ENCODE measurements at regions not wholly inside any gene's neighbourhood (a gene's known extent, or its start where the extent isn't known, plus 50 kb on each side); places are given as distances from the start of the nearest gene placed in this dataset.

GRCh38 chrX:122055979-122056715 is 1008.7 kb downstream of the GLUD2 start (continued):
- TF ChIP-seq RCOR1 (IDR thresholded peaks at IDR 0.05; ENCODE audit: borderline replicate concordance in 1 of 2, low read depth in 2 of 2, low read length in 2 of 2) = no peak

GRCh38 chrX:122076241-122076640 is 1028.8 kb downstream of the GLUD2 start:
- ChIA-PET POLR2A (no interaction called here), CTCF (ENCODE audit: low intra/inter-chr PET ratio) (no interaction called here)
- Histone ChIP-seq H3K4me1 (replicated peaks in 1 of 2; ENCODE audit: control insufficient read depth in 2 of 2, insufficient read depth in 2 of 2, low read length in 2 of 2) (no peaks in the 10 kb centered on the region), H3K9ac (ENCODE audit: insufficient read depth in 1 of 2, low read depth in 2 of 2, low read length in 2 of 2) (no peak overlapping the region), H3K9me1 (ENCODE audit: control insufficient read depth, insufficient read depth, low read length) (no peaks in the 10 kb centered on the region), H3K9me3 (replicated peaks; ENCODE audit: control insufficient read depth, insufficient read depth, low read depth, low read length) (no peaks in the 10 kb centered on the region), H3K4me3 (no peak overlapping the region), H3K27ac (ENCODE audit: extremely low read depth, low read depth, low read length) (no peak overlapping the region), H3K27me3 (ENCODE audit: control insufficient read depth in 2 of 2, insufficient read depth in 2 of 2, low read length in 2 of 2) (no peaks in the 10 kb centered on the region), H4K20me1 (replicated peaks; ENCODE audit: control insufficient read depth, insufficient read depth, low read length) (no peaks in the 10 kb centered on the region), H2AFZ (ENCODE audit: low read depth, low read length) (no peak overlapping the region), H3K36me3 (ENCODE audit: control insufficient read depth, insufficient read depth, low read length) (no peaks in the 10 kb centered on the region), H3K79me2 (ENCODE audit: control insufficient read depth, insufficient read depth, low read length) (no peaks in the 10 kb centered on the region), H3K4me2 (ENCODE audit: insufficient read depth, low read length) (no peak overlapping the region)
- WGBS (ENCODE audit: insufficient coverage, low coverage, missing lambda C conversion rate) = 0% methylated on average over 1 of the region's 1 CpG
- intact Hi-C loops (cut with micrococcal nuclease) = no loop called here
- FAIRE-seq (no peak), ATAC-seq (no peak), DNase-seq (ENCODE audit: extremely low read depth in 1 of 4, low spot score in 3 of 4) (no peak)
- in situ Hi-C loops (cut with MboI) = no loop called here
- no TSS peak for BruUV-seq (replicated peaks)
- TF ChIP-seq ZNF436 (CRISPR knock-in tag; IDR thresholded peaks at IDR 0.05) = no peak
- no peak for TF ChIP-seq PTRF (tag; IDR thresholded peaks at IDR 0.05)
- TF ChIP-seq MEF2A (IDR thresholded peaks at IDR 0.05; ENCODE audit: control insufficient read depth, low read depth, low read length) = no peak
- TF ChIP-seq PHB (CRISPR knock-in tag; IDR thresholded peaks at IDR 0.05) = no peak
- no peak for TF ChIP-seq ZNF121 (CRISPR knock-in tag; conservative IDR thresholded peaks at IDR 0.05)
- TF ChIP-seq CBFA2T2 (conservative IDR thresholded peaks at IDR 0.05) = no peak
- no peak for TF ChIP-seq TCF7L2 (IDR thresholded peaks at IDR 0.05; ENCODE audit: low read depth, low read length)
- TF ChIP-seq ETS2 (tag; IDR thresholded peaks at IDR 0.05; ENCODE audit: borderline replicate concordance, poor library complexity, severe bottlenecking) = no peak
- TF ChIP-seq XRCC3 (IDR thresholded peaks at IDR 0.05) = no peak

Data from K562 (cell line).